ENCODE measurements at regions not wholly inside any gene's neighbourhood (a gene's known extent, or its start where the extent isn't known, plus 50 kb on each side); places are given as distances from the start of the nearest gene placed in this dataset.

GRCh38 chr14:86521031-86521730 lies 991.2 kb downstream of the FLRT2 start:
- H3K4me2 ChIP-seq (ENCODE audit: low read depth, low read length) = no peak overlapping the region
- ChIA-PET CTCF (ENCODE audit: low intra/inter-chr PET ratio, low total read pairs) (no interaction called here), POLR2A (no interaction called here)
- no peak for TF ChIP-seq THAP7 (CRISPR knock-in tag; IDR thresholded peaks at IDR 0.05)
- TF ChIP-seq ZNF501 (CRISPR knock-in tag; IDR thresholded peaks at IDR 0.05) = no peak
- TF ChIP-seq THAP11 (CRISPR knock-in tag; IDR thresholded peaks at IDR 0.05) = no peak
- TF ChIP-seq ZNF580 (CRISPR knock-in tag; IDR thresholded peaks at IDR 0.05; ENCODE audit: borderline replicate concordance, low read depth) = no peak
- TF ChIP-seq ZSCAN29 (CRISPR knock-in tag; conservative IDR thresholded peaks at IDR 0.05) = no peak
- TF ChIP-seq CBFB (CRISPR knock-in tag; IDR thresholded peaks at IDR 0.05) = no peak
- no peak for TF ChIP-seq ZNF850 (CRISPR knock-in tag; conservative IDR thresholded peaks at IDR 0.05)
- TF ChIP-seq ZNF513 (CRISPR knock-in tag; conservative IDR thresholded peaks at IDR 0.05) = no peak
- no peak for TF ChIP-seq TGIF2 (CRISPR knock-in tag; IDR thresholded peaks at IDR 0.05)
- 8% methylated on average over 6 of the region's 6 CpGs for WGBS (ENCODE audit: low lambda C conversion rate)
- no TSS peak for BruUV-seq (replicated peaks)
- ATAC-seq (no peak), FAIRE-seq (no peak), DNase-seq (ENCODE audit: low spot score) (no peak)
- H4K20me1 ChIP-seq (ENCODE audit: insufficient read depth, low read length) = no peaks in the 10 kb centered on the region
- intact Hi-C loops (cut with micrococcal nuclease; ENCODE audit: unreplicated experiment) = no loop called here
- H3K79me2 ChIP-seq (ENCODE audit: insufficient read depth, low read length) = no peaks in the 10 kb centered on the region
- H3K4me1 ChIP-seq (ENCODE audit: insufficient read depth, low read length) = no peaks in the 10 kb centered on the region
- no peak overlapping the region for H3K9ac ChIP-seq (ENCODE audit: insufficient read depth, low read depth, low read length)
- H3K36me3 ChIP-seq (replicated peaks in 1 of 2; ENCODE audit: control insufficient read depth in 1 of 2, insufficient read depth in 2 of 2, low read length in 2 of 2) = no peaks in the 10 kb centered on the region
- no peak overlapping the region for H3K27ac ChIP-seq (ENCODE audit: extremely low read length, insufficient read depth, low read length)
- no peaks in the 10 kb centered on the region for H3K9me3 ChIP-seq (ENCODE audit: low read length)
- in situ Hi-C loops (cut with HindIII; ENCODE audit: extremely low pct_ligation_motif_present, low pct_unique_long_range_greater_than_20kb) = no loop called here
- no peak overlapping the region for H2AFZ ChIP-seq (ENCODE audit: low read length)
- no peaks in the 10 kb centered on the region for H3K27me3 ChIP-seq (ENCODE audit: control insufficient read depth in 1 of 2, insufficient read depth in 2 of 2, low read length in 2 of 2)
- no peak overlapping the region for H3K4me3 ChIP-seq (replicated peaks in 1 of 3; ENCODE audit: insufficient read depth in 1 of 3, low read depth in 2 of 3, low read length in 3 of 3)
